HG03432 (cell line): ENCODE measurements at regions not wholly inside any gene's neighbourhood (a gene's known extent, or its start where the extent isn't known, plus 50 kb on each side); places are given as distances from the start of the nearest gene placed in this dataset.
"Not testable (repeated sequence)": the region's sequence is repeated elsewhere in the genome, so short reads cannot be mapped to it uniquely, and the experiment has no call there.

Experiments used
- ATAC-seq: cut with Tn5 transposase; IDR thresholded peaks from one replicate; pipeline ENCODE4 v1.9.1; 2021; ENCODE audit warnings: mild to moderate bottlenecking, moderate library complexity; ENCODE audit not compliant: unreplicated experiment

- ATAC-seq, result no peak
These were observed 612.4 kb upstream of the ZFP42 start for GRCh38 chr4:187383181-187383580.

- ATAC-seq, result no peak
These were observed 607.8 kb upstream of the ZFP42 start for GRCh38 chr4:187387739-187388138.

- no peak for ATAC-seq
These were observed 606.2 kb upstream of the ZFP42 start for GRCh38 chr4:187389420-187389819.

GRCh38 chr4:187390646-187391045 is 604.9 kb upstream of the ZFP42 start:
- ATAC-seq, result no peak

- no peak for ATAC-seq
These were observed 601.8 kb upstream of the ZFP42 start for GRCh38 chr4:187393531-187394344.

GRCh38 chr4:187396106-187396505 is 599.5 kb upstream of the ZFP42 start:
- no peak for ATAC-seq

- not testable (repeated sequence) for ATAC-seq
These were observed 587.1 kb upstream of the ZFP42 start for GRCh38 chr4:187408447-187408846.

GRCh38 chr4:187413564-187414358 is 581.8 kb upstream of the ZFP42 start:
- no peak for ATAC-seq

- ATAC-seq, result no peak
These were observed 580.9 kb upstream of the ZFP42 start for GRCh38 chr4:187414716-187415115.

GRCh38 chr4:187415231-187415630 is 580.3 kb upstream of the ZFP42 start:
- ATAC-seq, result no peak

GRCh38 chr4:187416216-187416615 is 579.4 kb upstream of the ZFP42 start:
- ATAC-seq, result no peak

GRCh38 chr4:187417721-187418120 is 577.9 kb upstream of the ZFP42 start:
- no peak for ATAC-seq

GRCh38 chr4:187422655-187423054 is 572.9 kb upstream of the ZFP42 start:
- no peak for ATAC-seq

- no peak for ATAC-seq
These were observed 570.9 kb upstream of the ZFP42 start for GRCh38 chr4:187424636-187425035.

GRCh38 chr4:187426511-187426910 is 569.1 kb upstream of the ZFP42 start:
- ATAC-seq, result no peak

- no peak for ATAC-seq
These were observed 563.3 kb upstream of the ZFP42 start for GRCh38 chr4:187432310-187432709.

- no peak for ATAC-seq
These were observed 562.4 kb upstream of the ZFP42 start for GRCh38 chr4:187433141-187433540.

- ATAC-seq, result no peak
These were observed 559.3 kb upstream of the ZFP42 start for GRCh38 chr4:187436251-187436650.

- ATAC-seq, result no peak
These were observed 551.5 kb upstream of the ZFP42 start for GRCh38 chr4:187444061-187444460.

- no peak for ATAC-seq
These were observed 545.9 kb upstream of the ZFP42 start for GRCh38 chr4:187449702-187450101.

- no peak for ATAC-seq
These were observed 543.8 kb upstream of the ZFP42 start for GRCh38 chr4:187451776-187452175.

GRCh38 chr4:187460016-187460415 is 535.6 kb upstream of the ZFP42 start:
- ATAC-seq, result no peak
